K562 (cell line): ENCODE measurements at regions not wholly inside any gene's neighbourhood (a gene's known extent, or its start where the extent isn't known, plus 50 kb on each side); places are given as distances from the start of the nearest gene placed in this dataset.

Source experiments
- ATAC-seq: fragments of 200-7000 bp; cut with Tn5 transposase; 3 replicates; pipeline ENCODE4 v1.9.1; 2020; ENCODE audit warnings: moderate library complexity
- BruUV-seq: library from RNA; stranded (reverse); fragments of 400-500 nt; replicated peaks from 2 replicates; lab custom pipeline; 2021; lab: Mats Ljungman, UMichigan
- CTCF ChIA-PET: fragments of 300-600 bp; formaldehyde crosslinking; extraction: SDS; loops from one replicate; lab custom pipeline; 2021; ENCODE audit warnings: low intra/inter-chr PET ratio; lab: Yijun Ruan, JAX
- POLR2A ChIA-PET: fragments of 300-600, 350-650 bp; sonication (Branson Sonifier 250); formaldehyde crosslinking; extraction: SDS; loops from one replicate; lab custom pipeline; 2021; ENCODE audit warnings: antibody characterized with exemption, inconsistent platforms; lab: Yijun Ruan, JAX
- DNase-seq, 4 experiments: peaks; one replicate each; pipeline versions ENCODE4 v3.0.0 to v3.0.0-alpha.2; 2011 to 2018; ENCODE audit warnings: low spot score in 3 of 4, mixed read lengths in 3 of 4; ENCODE audit errors: extremely low read depth in 1 of 4
- FAIRE-seq: peaks from 2 replicates; lab custom pipeline; 2011; peaks lifted over from hg19 to GRCh38; lab: Jason Lieb, UNC
- H2AFZ ChIP-seq: 2 replicates; pipeline ENCODE4 v1.6.0; 2011; ENCODE audit warnings: low read depth, low read length, control low read depth, inconsistent platforms
- H3K27ac ChIP-seq: fragments of 200-600 bp; 3 replicates; pipeline ENCODE4 v1.8.0; 2011; ENCODE audit warnings: low read depth, mild to moderate bottlenecking, control low read depth, inconsistent platforms, low read length, moderate library complexity, mixed read lengths; ENCODE audit errors: extremely low read depth
- H3K27me3 ChIP-seq, 2 experiments: fragments of 300-600 bp in 1 of 2; 2 replicates in 1 of 2; 3 replicates in 1 of 2; pipeline versions ENCODE4 v1.6.0 to v1.8.0; 2011; ENCODE audit warnings: inconsistent platforms in 2 of 2, low read length in 2 of 2, mild to moderate bottlenecking in 1 of 2, mixed read lengths in 1 of 2, moderate library complexity in 1 of 2; ENCODE audit not compliant: control insufficient read depth in 2 of 2, insufficient read depth in 2 of 2
- H3K36me3 ChIP-seq: fragments of 300-600 bp; 3 replicates; pipeline ENCODE4 v1.8.0; 2011; ENCODE audit warnings: mild to moderate bottlenecking, low read length, inconsistent platforms; ENCODE audit not compliant: control insufficient read depth, insufficient read depth
- H3K4me1 ChIP-seq, 2 experiments: fragments of 200-600 bp in 1 of 2; replicated peaks in 1 of 2; 2 replicates in 1 of 2; 3 replicates in 1 of 2; pipeline versions ENCODE4 v1.5.1 to v1.8.0; 2011; ENCODE audit warnings: inconsistent platforms in 2 of 2, low read length in 2 of 2, mild to moderate bottlenecking in 1 of 2, mixed read lengths in 1 of 2, moderate library complexity in 1 of 2; ENCODE audit not compliant: control insufficient read depth in 2 of 2, insufficient read depth in 2 of 2
- H3K4me2 ChIP-seq: 2 replicates; pipeline ENCODE4 v1.6.1; 2011; ENCODE audit warnings: low read length, control low read depth, inconsistent platforms, mixed read lengths; ENCODE audit not compliant: insufficient read depth
- H3K4me3 ChIP-seq: fragments of 200-600 bp; sonication (generic), shearing (Covaris generic); 2 replicates; pipeline ENCODE4 v1.5.1; 2016; ENCODE audit warnings: control low read depth, inconsistent platforms
- H3K79me2 ChIP-seq: fragments of 200-600 bp; 3 replicates; pipeline ENCODE4 v1.8.0; 2011; ENCODE audit warnings: low read length, inconsistent platforms; ENCODE audit not compliant: control insufficient read depth, insufficient read depth
- H3K9ac ChIP-seq, 2 experiments: 2 replicates each; pipeline versions ENCODE4 v1.6.0 to v1.6.1; 2011; ENCODE audit warnings: low read depth in 2 of 2, low read length in 2 of 2, control low read depth in 1 of 2, inconsistent platforms in 1 of 2, mild to moderate bottlenecking in 1 of 2, mixed read lengths in 1 of 2; ENCODE audit not compliant: insufficient read depth in 1 of 2
- H3K9me1 ChIP-seq: one replicate; pipeline ENCODE4 v1.6.0; 2011; ENCODE audit warnings: inconsistent platforms, mild to moderate bottlenecking, low read length, moderate library complexity; ENCODE audit not compliant: control insufficient read depth, insufficient read depth
- H3K9me3 ChIP-seq: replicated peaks from 2 replicates; pipeline ENCODE4 v1.5.1; 2011; ENCODE audit warnings: low read depth, low read length, inconsistent platforms; ENCODE audit not compliant: control insufficient read depth, insufficient read depth
- H4K20me1 ChIP-seq: replicated peaks from 2 replicates; pipeline ENCODE4 v1.6.1; 2011; ENCODE audit warnings: low read length, inconsistent platforms, mixed read lengths; ENCODE audit not compliant: control insufficient read depth, insufficient read depth
- BRCA1 ChIP-seq, 2 experiments: fragments of 450-650 bp in 1 of 2; sonication (generic) in 1 of 2; formaldehyde crosslinking in 1 of 2; IDR thresholded peaks; 2 replicates each; pipeline versions ENCODE4 v1.5.0 to v1.6.1; 2017 to 2020; ENCODE audit warnings: mild to moderate bottlenecking in 1 of 2, missing genetic modification reagents in 1 of 2
- CEBPB ChIP-seq: fragments of 450-650 bp; IDR thresholded peaks from 2 replicates; pipeline ENCODE4 v1.6.1; 2016; ENCODE audit warnings: missing genetic modification characterization, missing compliant biosample characterization
- GABPB2 ChIP-seq: fragments of 250-450 bp; sonication (Bioruptor Pico); conservative IDR thresholded peaks from 2 replicates; pipeline ENCODE4 v1.5.1; 2021; ENCODE audit warnings: mild to moderate bottlenecking
- LCOR ChIP-seq: sonication (generic); formaldehyde crosslinking; IDR thresholded peaks from 2 replicates; pipeline ENCODE4 v1.8.0; 2022; ENCODE audit warnings: mild to moderate bottlenecking, missing genetic modification reagents
- MCM2 ChIP-seq: fragments of 450-650 bp; IDR thresholded peaks from 2 replicates; pipeline ENCODE4 v1.6.1; 2017; ENCODE audit warnings: low read depth, mild to moderate bottlenecking
- NEUROD1 ChIP-seq: fragments of 150-350 bp; IDR thresholded peaks from 2 replicates; pipeline ENCODE4 v1.6.1; 2014; ENCODE audit warnings: borderline replicate concordance, low read length, low read depth; ENCODE audit not compliant: partially characterized antibody
- PHB2 ChIP-seq: fragments of 450-650 bp; IDR thresholded peaks from 2 replicates; pipeline ENCODE4 v1.6.1; 2017; ENCODE audit warnings: low read depth
- TEAD1 ChIP-seq, 2 experiments: fragments of 450-650 bp in 1 of 2; sonication (generic) in 1 of 2; formaldehyde crosslinking; IDR thresholded peaks; 2 replicates each; pipeline versions ENCODE4 v1.4.0 to v1.8.0; 2020 to 2022; ENCODE audit warnings: mild to moderate bottlenecking in 2 of 2, missing genetic modification reagents in 1 of 2
- TEAD2 ChIP-seq: fragments of 450-650 bp; IDR thresholded peaks from 2 replicates; pipeline ENCODE4 v1.6.1; 2016; ENCODE audit warnings: missing genetic modification characterization, control low read depth, missing compliant biosample characterization
- YBX1 ChIP-seq: fragments of 450-650 bp; IDR thresholded peaks from 2 replicates; pipeline ENCODE4 v1.7.1; 2016; ENCODE audit warnings: mild to moderate bottlenecking
- ZBTB11 ChIP-seq, 3 experiments: fragments of 200-800 bp in 1 of 3; fragments of 250-450 bp in 1 of 3; fragments of 450-650 bp in 1 of 3; sonication (Bioruptor Pico) in 1 of 3; sonication (Bioruptor generic) in 1 of 3; formaldehyde crosslinking in 1 of 3; IDR thresholded peaks; 2 replicates each; pipeline versions ENCODE4 v1.6.1 to v1.8.0; 2016 to 2022; ENCODE audit warnings: mild to moderate bottlenecking in 2 of 3, missing genetic modification characterization in 2 of 3, missing compliant biosample characterization in 1 of 3, moderate library complexity in 1 of 3
- ZBTB8A ChIP-seq: fragments of 450-650 bp; IDR thresholded peaks from 2 replicates; pipeline ENCODE4 v1.6.1; 2018; ENCODE audit warnings: mild to moderate bottlenecking, moderate library complexity; ENCODE audit not compliant: partially characterized antibody
- in situ Hi-C: fragments of 300-500 bp; cut with MboI; formaldehyde crosslinking; loops from 4 replicates; pipeline ENCODE4 v1.15.0; 2018; ENCODE audit warnings: inconsistent platforms, mixed read lengths
- intact Hi-C: fragments of 100-400 bp; cut with micrococcal nuclease; formaldehyde crosslinking; loops from 2 replicates; pipeline ENCODE4 v1.14.2; 2022

GRCh38 chr20:54362283-54362682 is 113.1 kb upstream of the DOK5 start:
- Histone ChIP-seq H2AFZ (no peak overlapping the region), H4K20me1 (no peaks in the 10 kb centered on the region), H3K4me1 (no peaks in the 10 kb centered on the region), H3K27ac (no peak overlapping the region), H3K36me3 (no peaks in the 10 kb centered on the region), H3K4me3 (no peak overlapping the region), H3K79me2 (no peaks in the 10 kb centered on the region), H3K9me3 (no peaks in the 10 kb centered on the region), H3K4me2 (no peak overlapping the region), H3K9me1 (no peaks in the 10 kb centered on the region), H3K9ac (no peak overlapping the region), H3K27me3 (no peaks in the 10 kb centered on the region)
- DNase-seq (no peak), FAIRE-seq (no peak), ATAC-seq (no peak)
- TF ChIP-seq ZBTB11 (CRISPR knock-in tag; IDR thresholded peaks at IDR 0.05) = peak in 1 of 3 experiments; percentile 79; a peak in 2 of 6 replicates
- TF ChIP-seq YBX1 = no peak
- ChIA-PET CTCF (no interaction called here), POLR2A (no interaction called here)
- in situ Hi-C loops (no loop called here), intact Hi-C loops (no loop called here)
- no TSS peak for BruUV-seq

- CTCF ChIA-PET = no interaction called here
- no peak for DNase-seq
- Histone ChIP-seq H2AFZ (no peak overlapping the region), H3K27me3 (no peaks in the 10 kb centered on the region), H3K36me3 (no peaks in the 10 kb centered on the region), H3K4me3 (no peak overlapping the region), H3K9me3 (no peaks in the 10 kb centered on the region), H3K4me1 (no peaks in the 10 kb centered on the region), H3K9me1 (no peaks in the 10 kb centered on the region), H3K9ac (no peak overlapping the region), H4K20me1 (no peaks in the 10 kb centered on the region), H3K27ac (no peak overlapping the region), H3K4me2 (no peak overlapping the region), H3K79me2 (no peaks in the 10 kb centered on the region)
- intact Hi-C loops (no loop called here), in situ Hi-C loops (no loop called here)
- no peak for FAIRE-seq
- no TSS peak for BruUV-seq
- POLR2A ChIA-PET = no interaction called here
- no peak for ATAC-seq
- no peak for TF ChIP-seq LCOR (CRISPR knock-in tag)
- TF ChIP-seq TEAD1 (CRISPR knock-in tag; IDR thresholded peaks at IDR 0.05) = no peak
- TF ChIP-seq ZBTB8A = no peak
- TF ChIP-seq NEUROD1 = no peak
- no peak for TF ChIP-seq BRCA1 (IDR thresholded peaks at IDR 0.05)
- TF ChIP-seq BRCA1 (CRISPR knock-in tag; IDR thresholded peaks at IDR 0.05) = no peak
- TF ChIP-seq TEAD2 (tag) = no peak
- no peak for TF ChIP-seq MCM2
- no peak for TF ChIP-seq GABPB2
- no peak for TF ChIP-seq CEBPB (tag)
- no peak for TF ChIP-seq PHB2
Measured at GRCh38 chr20:54364365-54364764, 111.0 kb upstream of the DOK5 start.
